GM18907 (cell line): ENCODE measurements at regions not wholly inside any gene's neighbourhood (a gene's known extent, or its start where the extent isn't known, plus 50 kb on each side); places are given as distances from the start of the nearest gene placed in this dataset.

ENCODE experiments used
- ATAC-seq: cut with Tn5 transposase; IDR thresholded peaks from one replicate; pipeline ENCODE4 v1.9.1; 2021; ENCODE audit warnings: mild to moderate bottlenecking, moderate library complexity; ENCODE audit not compliant: unreplicated experiment

DNA sequence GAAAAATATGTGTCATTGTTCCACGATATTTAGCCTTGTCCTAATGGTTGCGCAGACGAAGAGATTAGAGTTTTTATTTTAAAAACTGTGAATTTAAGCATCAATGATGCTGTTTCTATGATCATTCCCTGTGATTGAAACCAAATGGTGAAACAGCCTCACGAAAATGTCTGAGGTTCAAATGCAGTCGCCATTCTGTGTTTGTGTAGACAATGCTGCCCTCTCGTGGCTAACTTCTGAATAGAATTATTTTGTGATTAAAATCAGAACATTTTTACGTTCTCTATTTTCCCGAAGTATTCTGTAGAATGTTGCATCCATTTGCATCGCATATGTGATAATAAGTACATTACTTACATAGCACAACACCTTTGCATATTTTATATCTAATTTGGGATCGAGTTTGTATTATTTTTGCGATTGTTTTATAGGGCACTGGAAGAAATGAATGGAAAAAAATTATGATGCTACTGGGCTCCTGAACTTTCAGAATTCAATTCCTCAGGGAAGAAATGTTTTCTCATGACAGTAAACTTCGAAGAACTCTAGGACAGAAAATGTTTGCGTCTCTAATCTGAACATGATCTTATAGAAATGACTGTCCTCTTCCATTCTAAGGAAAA is 54.8 kb upstream of the CREB1 start:
- no peak for ATAC-seq

DNA sequence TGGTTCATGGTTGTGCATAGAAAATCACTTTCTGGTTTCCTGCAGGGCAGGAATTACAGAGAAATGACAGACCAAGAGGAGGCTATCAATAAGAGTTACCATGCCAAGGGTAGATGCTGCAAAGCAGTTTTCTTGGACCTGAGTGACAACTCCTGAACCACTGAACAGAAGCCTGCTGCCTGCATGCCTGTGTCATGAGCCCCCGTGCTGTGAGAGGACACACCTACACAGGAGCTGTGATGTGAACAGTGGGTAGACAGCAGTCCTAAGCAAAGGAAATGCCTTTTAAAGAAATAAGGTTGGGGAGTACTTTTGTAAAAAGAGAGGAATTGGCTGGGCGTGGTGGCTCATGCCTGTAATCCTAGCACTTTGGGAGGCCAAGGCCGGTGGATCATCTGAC is 54.2 kb upstream of the CREB1 start:
- ATAC-seq, result no peak

DNA sequence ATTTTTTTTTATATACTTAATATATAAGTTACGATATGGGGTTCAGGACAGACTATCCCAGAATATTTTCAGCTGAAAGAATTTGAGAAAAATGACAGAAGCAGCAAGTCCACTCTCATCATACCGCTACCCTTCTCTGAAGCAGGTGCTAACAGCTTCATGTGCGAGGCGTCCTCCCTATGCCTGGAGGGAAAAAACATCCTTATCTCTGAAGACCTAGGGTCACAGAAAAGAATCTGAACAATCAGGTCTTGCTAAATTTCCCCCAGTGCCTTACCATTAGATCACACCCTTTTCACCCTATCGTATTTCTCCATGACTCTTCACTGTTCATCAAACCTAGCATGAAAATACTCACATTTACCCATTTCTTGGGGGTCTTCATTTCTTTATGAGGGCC is 51.9 kb upstream of the CREB1 start:
- ATAC-seq, result no peak

- ATAC-seq, result no peak
These were observed 51.2 kb upstream of the CREB1 start for GRCh38 chr2:207478572-207478971.

DNA sequence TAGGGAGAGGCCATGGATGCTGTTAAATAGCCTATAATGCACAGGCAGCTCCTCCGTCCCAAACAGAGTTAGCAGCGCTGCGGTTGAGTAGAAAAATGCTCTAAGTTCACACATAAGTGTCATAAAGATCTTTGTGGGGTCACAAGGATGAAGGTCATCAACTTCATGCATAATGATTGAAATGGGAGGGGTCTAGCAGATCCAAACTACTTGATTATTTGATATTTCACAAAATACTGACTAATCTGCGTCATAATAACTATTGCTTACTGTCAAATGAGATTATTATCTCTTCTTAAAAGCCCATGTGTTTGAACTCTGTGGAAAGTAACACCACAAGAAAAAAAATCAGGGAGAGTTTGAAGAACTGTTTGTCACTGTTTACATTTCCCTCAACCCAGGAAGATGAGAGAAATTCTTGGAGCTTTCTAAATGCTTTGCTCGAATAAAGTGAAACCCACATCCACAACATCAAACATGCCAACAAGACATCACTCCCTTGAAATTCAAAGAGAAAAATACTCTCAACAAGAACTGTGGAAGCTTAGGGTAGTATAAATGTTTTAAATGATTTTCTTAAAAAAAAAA is 50.5 kb upstream of the CREB1 start:
- ATAC-seq, result no peak
